ENCODE measurements at regions not wholly inside any gene's neighbourhood (a gene's known extent, or its start where the extent isn't known, plus 50 kb on each side); places are given as distances from the start of the nearest gene placed in this dataset.
"Not testable (repeated sequence)": the region's sequence is repeated elsewhere in the genome, so short reads cannot be mapped to it uniquely, and the experiment has no call there.

GRCh38 chr14:105644457-105644856, 118.1 kb downstream of the TMEM121 start:
- H4K20me1 ChIP-seq (ENCODE audit: insufficient read depth, low read length); H3K4me3 ChIP-seq (ENCODE audit: insufficient read depth, low read depth, low read length); H3K9me3 ChIP-seq (ENCODE audit: insufficient read depth, low read depth, low read length); H2AFZ ChIP-seq (ENCODE audit: low read depth, low read length); H3K9ac ChIP-seq (ENCODE audit: low read length); H3K27me3 Mint-ChIP-seq (ENCODE audit: low read depth, unreplicated experiment); H3K36me3 ChIP-seq (ENCODE audit: insufficient read depth, low read length); H3K27ac ChIP-seq (ENCODE audit: low read depth, low read length); DNase-seq (ENCODE audit: low read depth); H3K79me2 ChIP-seq (ENCODE audit: insufficient read depth, low read length); H3K4me2 ChIP-seq (ENCODE audit: low read length); H3K27ac Mint-ChIP-seq (ENCODE audit: unreplicated experiment); H3K36me3 Mint-ChIP-seq (ENCODE audit: low read depth, unreplicated experiment); H3K4me1 Mint-ChIP-seq (ENCODE audit: low read depth, unreplicated experiment); H3K4me3 Mint-ChIP-seq (ENCODE audit: unreplicated experiment); FAIRE-seq; H3K27me3 ChIP-seq (ENCODE audit: insufficient read depth, low read length); H3K4me1 ChIP-seq (ENCODE audit: insufficient read depth, low read length): not testable (repeated sequence)
- peaks cover 18% of the 10 kb centered on the region for H3K9me3 Mint-ChIP-seq (ENCODE audit: unreplicated experiment)

GRCh38 chr14:105644891-105645290, 118.5 kb downstream of the TMEM121 start:
- not testable (repeated sequence) for H3K9me3 ChIP-seq (ENCODE audit: insufficient read depth, low read depth, low read length); H3K79me2 ChIP-seq (ENCODE audit: insufficient read depth, low read length); H3K36me3 Mint-ChIP-seq (ENCODE audit: low read depth, unreplicated experiment); H3K4me1 ChIP-seq (ENCODE audit: insufficient read depth, low read length); H3K27me3 ChIP-seq (ENCODE audit: insufficient read depth, low read length); H2AFZ ChIP-seq (ENCODE audit: low read depth, low read length); H3K27ac ChIP-seq (ENCODE audit: low read depth, low read length); H3K36me3 ChIP-seq (ENCODE audit: insufficient read depth, low read length); H3K27me3 Mint-ChIP-seq (ENCODE audit: low read depth, unreplicated experiment); H3K4me3 Mint-ChIP-seq (ENCODE audit: unreplicated experiment); H3K4me3 ChIP-seq (ENCODE audit: insufficient read depth, low read depth, low read length); H3K4me2 ChIP-seq (ENCODE audit: low read length); H3K27ac Mint-ChIP-seq (ENCODE audit: unreplicated experiment); H4K20me1 ChIP-seq (ENCODE audit: insufficient read depth, low read length); H3K9ac ChIP-seq (ENCODE audit: low read length); H3K4me1 Mint-ChIP-seq (ENCODE audit: low read depth, unreplicated experiment); FAIRE-seq; DNase-seq (ENCODE audit: low read depth)
- H3K9me3 Mint-ChIP-seq (ENCODE audit: unreplicated experiment), result peaks cover 18% of the 10 kb centered on the region

GRCh38 chr14:105645389-105645788, 119.0 kb downstream of the TMEM121 start:
- peaks cover 18% of the 10 kb centered on the region for H3K9me3 Mint-ChIP-seq (ENCODE audit: unreplicated experiment)

GRCh38 chr14:105646175-105646574, 119.8 kb downstream of the TMEM121 start:
- peaks cover 12% of the 10 kb centered on the region for H3K9me3 ChIP-seq (ENCODE audit: insufficient read depth, low read depth, low read length)
- no peaks in the 10 kb centered on the region for H4K20me1 ChIP-seq (ENCODE audit: insufficient read depth, low read length)
- DNase-seq (ENCODE audit: low read depth), result no peak
- no peak overlapping the region for H2AFZ ChIP-seq (ENCODE audit: low read depth, low read length)
- no peaks in the 10 kb centered on the region for H3K79me2 ChIP-seq (ENCODE audit: insufficient read depth, low read length)
- no peaks in the 10 kb centered on the region for H3K27me3 Mint-ChIP-seq (ENCODE audit: low read depth, unreplicated experiment)
- H3K4me1 ChIP-seq (ENCODE audit: insufficient read depth, low read length), result no peaks in the 10 kb centered on the region
- no peaks in the 10 kb centered on the region for H3K36me3 ChIP-seq (ENCODE audit: insufficient read depth, low read length)
- no peak overlapping the region for H3K27ac ChIP-seq (ENCODE audit: low read depth, low read length)
- FAIRE-seq, result no peak
- no peak overlapping the region for H3K9ac ChIP-seq (ENCODE audit: low read length)
- no peak overlapping the region for H3K4me2 ChIP-seq (ENCODE audit: low read length)
- H3K36me3 Mint-ChIP-seq (ENCODE audit: low read depth, unreplicated experiment), result no peaks in the 10 kb centered on the region
- TF ChIP-seq EZH2 (IDR thresholded peaks at IDR 0.05; ENCODE audit: insufficient read depth, low read length), result no peak
- no peak for TF ChIP-seq CTCF (IDR thresholded peaks at IDR 0.05; ENCODE audit: insufficient read depth, low read depth, low read length)
- H3K27ac Mint-ChIP-seq (ENCODE audit: unreplicated experiment), result no peak overlapping the region
- no peak overlapping the region for H3K4me3 Mint-ChIP-seq (ENCODE audit: unreplicated experiment)
- no peak overlapping the region for H3K4me3 ChIP-seq (ENCODE audit: insufficient read depth, low read depth, low read length)
- H3K9me3 Mint-ChIP-seq (ENCODE audit: unreplicated experiment), result peaks cover 16% of the 10 kb centered on the region
- H3K4me1 Mint-ChIP-seq (ENCODE audit: low read depth, unreplicated experiment), result no peaks in the 10 kb centered on the region
- H3K27me3 ChIP-seq (ENCODE audit: insufficient read depth, low read length), result no peaks in the 10 kb centered on the region

More at GRCh38 chr14:105645389-105645788, 119.0 kb downstream of the TMEM121 start:
- not testable (repeated sequence) for FAIRE-seq; H3K4me1 Mint-ChIP-seq (ENCODE audit: low read depth, unreplicated experiment); H3K36me3 ChIP-seq (ENCODE audit: insufficient read depth, low read length); H3K27ac Mint-ChIP-seq (ENCODE audit: unreplicated experiment); H3K27me3 ChIP-seq (ENCODE audit: insufficient read depth, low read length); H3K9ac ChIP-seq (ENCODE audit: low read length); H3K27me3 Mint-ChIP-seq (ENCODE audit: low read depth, unreplicated experiment); H3K36me3 Mint-ChIP-seq (ENCODE audit: low read depth, unreplicated experiment); H3K4me1 ChIP-seq (ENCODE audit: insufficient read depth, low read length); H3K4me3 Mint-ChIP-seq (ENCODE audit: unreplicated experiment); H3K4me3 ChIP-seq (ENCODE audit: insufficient read depth, low read depth, low read length); H3K27ac ChIP-seq (ENCODE audit: low read depth, low read length); H2AFZ ChIP-seq (ENCODE audit: low read depth, low read length); H3K79me2 ChIP-seq (ENCODE audit: insufficient read depth, low read length); H3K4me2 ChIP-seq (ENCODE audit: low read length); DNase-seq (ENCODE audit: low read depth); H4K20me1 ChIP-seq (ENCODE audit: insufficient read depth, low read length)
- H3K9me3 ChIP-seq (ENCODE audit: insufficient read depth, low read depth, low read length), result peaks cover 11% of the 10 kb centered on the region

- DNase-seq (ENCODE audit: low read depth); H3K27ac Mint-ChIP-seq (ENCODE audit: unreplicated experiment); H3K27me3 ChIP-seq (ENCODE audit: insufficient read depth, low read length); H3K27ac ChIP-seq (ENCODE audit: low read depth, low read length); H3K79me2 ChIP-seq (ENCODE audit: insufficient read depth, low read length); H3K4me3 ChIP-seq (ENCODE audit: insufficient read depth, low read depth, low read length); H4K20me1 ChIP-seq (ENCODE audit: insufficient read depth, low read length); H3K36me3 ChIP-seq (ENCODE audit: insufficient read depth, low read length); H3K27me3 Mint-ChIP-seq (ENCODE audit: low read depth, unreplicated experiment); H3K9ac ChIP-seq (ENCODE audit: low read length); H3K36me3 Mint-ChIP-seq (ENCODE audit: low read depth, unreplicated experiment); H3K4me3 Mint-ChIP-seq (ENCODE audit: unreplicated experiment); H3K4me2 ChIP-seq (ENCODE audit: low read length); H3K4me1 Mint-ChIP-seq (ENCODE audit: low read depth, unreplicated experiment); FAIRE-seq; H2AFZ ChIP-seq (ENCODE audit: low read depth, low read length); H3K4me1 ChIP-seq (ENCODE audit: insufficient read depth, low read length): not testable (repeated sequence)
- peaks cover 12% of the 10 kb centered on the region for H3K9me3 ChIP-seq (ENCODE audit: insufficient read depth, low read depth, low read length)
- peaks cover 20% of the 10 kb centered on the region for H3K9me3 Mint-ChIP-seq (ENCODE audit: unreplicated experiment)
Observed at GRCh38 chr14:105646711-105647281, 120.4 kb downstream of the TMEM121 start.
